GM23338 (cell line): ENCODE measurements at regions not wholly inside any gene's neighbourhood (a gene's known extent, or its start where the extent isn't known, plus 50 kb on each side); places are given as distances from the start of the nearest gene placed in this dataset.

Experiments
- ATAC-seq: fragments of 200-7000 bp; cut with Tn5 transposase; 3 replicates; pipeline ENCODE4 v1.9.1; 2020
- DNase-seq: peaks from one replicate; pipeline ENCODE4 v3.0.0-alpha.2; 2015; ENCODE audit warnings: low spot score
- H2AFZ ChIP-seq: fragments of 200-600 bp; sonication (generic); 2 replicates; pipeline ENCODE4 v1.8.0; 2016; ENCODE audit warnings: antibody characterized with exemption, mild to moderate bottlenecking, moderate library complexity
- H3F3A ChIP-seq: fragments of 200-600 bp; sonication (generic); replicated peaks from 2 replicates; pipeline ENCODE4 v1.8.0; 2017; ENCODE audit warnings: antibody characterized with exemption, mixed run types, low read depth
- H3K27ac ChIP-seq: fragments of 200-600 bp; sonication (generic); 2 replicates; pipeline ENCODE4 v1.6.1; 2016; ENCODE audit warnings: low read depth
- H3K27me3 ChIP-seq: fragments of 200-600 bp; sonication (generic); 2 replicates; pipeline ENCODE4 v1.8.0; 2016; ENCODE audit warnings: mild to moderate bottlenecking, mixed run types, moderate library complexity; ENCODE audit not compliant: insufficient read depth
- H3K36me3 ChIP-seq: fragments of 200-600 bp; sonication (generic); 2 replicates; pipeline ENCODE4 v1.8.0; 2016; ENCODE audit warnings: mild to moderate bottlenecking; ENCODE audit not compliant: insufficient read depth
- H3K4me1 ChIP-seq: fragments of 200-600 bp; sonication (generic); 2 replicates; pipeline ENCODE4 v1.8.0; 2016; ENCODE audit warnings: mild to moderate bottlenecking, moderate library complexity; ENCODE audit not compliant: insufficient read depth
- H3K4me2 ChIP-seq: fragments of 200-600 bp; sonication (generic); 2 replicates; pipeline ENCODE4 v1.7.1; 2017; ENCODE audit warnings: mixed run types
- H3K4me3 ChIP-seq: fragments of 200-600 bp; sonication (generic); 2 replicates; pipeline ENCODE4 v1.6.1; 2016; ENCODE audit warnings: mixed run types
- H3K79me2 ChIP-seq: fragments of 200-600 bp; sonication (generic); replicated peaks from 2 replicates; pipeline ENCODE4 v1.8.0; 2017; ENCODE audit warnings: mild to moderate bottlenecking; ENCODE audit not compliant: insufficient read depth
- H3K9me2 ChIP-seq: fragments of 200-600 bp; sonication (generic); 2 replicates; pipeline ENCODE4 v1.8.0; 2017; ENCODE audit not compliant: insufficient read depth
- H4K20me1 ChIP-seq: fragments of 200-600 bp; sonication (generic); replicated peaks from 2 replicates; pipeline ENCODE4 v1.8.0; 2017; ENCODE audit warnings: mild to moderate bottlenecking; ENCODE audit not compliant: insufficient read depth
- H3K27ac Mint-ChIP-seq: 2 replicates; pipeline ENCODE4 v1.8.0; 2020; ENCODE audit warnings: inconsistent platforms, mild to moderate bottlenecking, moderate library complexity, mixed read lengths
- H3K27me3 Mint-ChIP-seq: 3 replicates; pipeline ENCODE4 v1.8.0; 2022; ENCODE audit warnings: low read depth, mild to moderate bottlenecking, moderate library complexity, mixed read lengths, inconsistent platforms; ENCODE audit not compliant: insufficient read depth, poor library complexity
- H3K36me3 Mint-ChIP-seq: 3 replicates; pipeline ENCODE4 v1.8.0; 2021; ENCODE audit warnings: low read depth, mild to moderate bottlenecking, inconsistent platforms, moderate library complexity, mixed read lengths
- H3K4me1 Mint-ChIP-seq: 3 replicates; pipeline ENCODE4 v1.8.0; 2020; ENCODE audit warnings: mild to moderate bottlenecking, inconsistent platforms, mixed read lengths
- H3K4me3 Mint-ChIP-seq: 3 replicates; pipeline ENCODE4 v1.8.0; 2021; ENCODE audit warnings: moderate library complexity, mild to moderate bottlenecking, inconsistent platforms, mixed read lengths
- H3K9me3 Mint-ChIP-seq: 3 replicates; pipeline ENCODE4 v1.8.0; 2020; ENCODE audit warnings: moderate library complexity, mild to moderate bottlenecking, inconsistent platforms, mixed read lengths
- CREB1 ChIP-seq: fragments of 250-450 bp; sonication (Bioruptor Pico); IDR thresholded peaks from 2 replicates; pipeline ENCODE4 v1.5.0; 2020; ENCODE audit warnings: low read depth, mild to moderate bottlenecking, moderate library complexity
- EZH2phosphoT487 ChIP-seq: fragments of 200-600 bp; sonication (generic); IDR thresholded peaks from one replicate; pipeline ENCODE4 v1.8.1; 2018; ENCODE audit warnings: antibody characterized with exemption; ENCODE audit not compliant: unreplicated experiment
- JUNB ChIP-seq: IDR thresholded peaks from one replicate; pipeline ENCODE4 v1.6.1; 2016; ENCODE audit warnings: antibody characterized with exemption; ENCODE audit not compliant: unreplicated experiment
- NANOG ChIP-seq: IDR thresholded peaks from 2 replicates; pipeline ENCODE4 v1.6.1; 2016; ENCODE audit warnings: antibody characterized with exemption, borderline replicate concordance
- STAT1 ChIP-seq: IDR thresholded peaks from one replicate; pipeline ENCODE4 v1.6.1; 2016; ENCODE audit warnings: antibody characterized with exemption; ENCODE audit not compliant: unreplicated experiment
- ZNF114 ChIP-seq: fragments of 250-450 bp; sonication (Bioruptor Pico); IDR thresholded peaks from 2 replicates; pipeline ENCODE4 v1.5.0; 2020; ENCODE audit warnings: mild to moderate bottlenecking, moderate library complexity
- ZNF331 ChIP-seq: fragments of 250-450 bp; sonication (Bioruptor Pico); IDR thresholded peaks from 2 replicates; pipeline ENCODE4 v1.5.0; 2020; ENCODE audit warnings: low read depth, mild to moderate bottlenecking, moderate library complexity
- TF ChIP-seq, protein P1 (sequence below), 2 experiments: fragments of 200-600 bp in 1 of 2; sonication (generic) in 1 of 2; conservative IDR thresholded peaks; 2 replicates each; pipeline versions ENCODE4 v1.5.1 to v1.6.1; 2016 to 2017; ENCODE audit warnings: antibody characterized with exemption in 2 of 2, low read depth in 2 of 2, mild to moderate bottlenecking in 2 of 2, moderate library complexity in 1 of 2
- TF ChIP-seq, protein P2 (sequence below): IDR thresholded peaks from 2 replicates; pipeline ENCODE4 v1.6.1; 2016; ENCODE audit warnings: antibody characterized with exemption
- TF ChIP-seq, protein P3 (sequence below): fragments of 250-450 bp; sonication (Bioruptor Pico); IDR thresholded peaks from 2 replicates; pipeline ENCODE4 v1.5.0; 2020; ENCODE audit warnings: mild to moderate bottlenecking, moderate library complexity

GRCh38 chr4:132065940-132066495, 1083.1 kb upstream of the PCDH10 start (continued):
- TF ChIP-seq, protein P1, sequence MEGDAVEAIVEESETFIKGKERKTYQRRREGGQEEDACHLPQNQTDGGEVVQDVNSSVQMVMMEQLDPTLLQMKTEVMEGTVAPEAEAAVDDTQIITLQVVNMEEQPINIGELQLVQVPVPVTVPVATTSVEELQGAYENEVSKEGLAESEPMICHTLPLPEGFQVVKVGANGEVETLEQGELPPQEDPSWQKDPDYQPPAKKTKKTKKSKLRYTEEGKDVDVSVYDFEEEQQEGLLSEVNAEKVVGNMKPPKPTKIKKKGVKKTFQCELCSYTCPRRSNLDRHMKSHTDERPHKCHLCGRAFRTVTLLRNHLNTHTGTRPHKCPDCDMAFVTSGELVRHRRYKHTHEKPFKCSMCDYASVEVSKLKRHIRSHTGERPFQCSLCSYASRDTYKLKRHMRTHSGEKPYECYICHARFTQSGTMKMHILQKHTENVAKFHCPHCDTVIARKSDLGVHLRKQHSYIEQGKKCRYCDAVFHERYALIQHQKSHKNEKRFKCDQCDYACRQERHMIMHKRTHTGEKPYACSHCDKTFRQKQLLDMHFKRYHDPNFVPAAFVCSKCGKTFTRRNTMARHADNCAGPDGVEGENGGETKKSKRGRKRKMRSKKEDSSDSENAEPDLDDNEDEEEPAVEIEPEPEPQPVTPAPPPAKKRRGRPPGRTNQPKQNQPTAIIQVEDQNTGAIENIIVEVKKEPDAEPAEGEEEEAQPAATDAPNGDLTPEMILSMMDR (conservative IDR thresholded peaks at IDR 0.05; ENCODE audit: low read depth in 2 of 2) = no peak
- TF ChIP-seq, protein P2, sequence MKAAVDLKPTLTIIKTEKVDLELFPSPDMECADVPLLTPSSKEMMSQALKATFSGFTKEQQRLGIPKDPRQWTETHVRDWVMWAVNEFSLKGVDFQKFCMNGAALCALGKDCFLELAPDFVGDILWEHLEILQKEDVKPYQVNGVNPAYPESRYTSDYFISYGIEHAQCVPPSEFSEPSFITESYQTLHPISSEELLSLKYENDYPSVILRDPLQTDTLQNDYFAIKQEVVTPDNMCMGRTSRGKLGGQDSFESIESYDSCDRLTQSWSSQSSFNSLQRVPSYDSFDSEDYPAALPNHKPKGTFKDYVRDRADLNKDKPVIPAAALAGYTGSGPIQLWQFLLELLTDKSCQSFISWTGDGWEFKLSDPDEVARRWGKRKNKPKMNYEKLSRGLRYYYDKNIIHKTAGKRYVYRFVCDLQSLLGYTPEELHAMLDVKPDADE = no peak
- no peak for TF ChIP-seq STAT1
- TF ChIP-seq CREB1 (CRISPR knock-in tag) = no peak
- TF ChIP-seq ZNF114 (CRISPR knock-in tag) = no peak
- TF ChIP-seq EZH2phosphoT487 = no peak
- no peak for TF ChIP-seq NANOG

DNA sequence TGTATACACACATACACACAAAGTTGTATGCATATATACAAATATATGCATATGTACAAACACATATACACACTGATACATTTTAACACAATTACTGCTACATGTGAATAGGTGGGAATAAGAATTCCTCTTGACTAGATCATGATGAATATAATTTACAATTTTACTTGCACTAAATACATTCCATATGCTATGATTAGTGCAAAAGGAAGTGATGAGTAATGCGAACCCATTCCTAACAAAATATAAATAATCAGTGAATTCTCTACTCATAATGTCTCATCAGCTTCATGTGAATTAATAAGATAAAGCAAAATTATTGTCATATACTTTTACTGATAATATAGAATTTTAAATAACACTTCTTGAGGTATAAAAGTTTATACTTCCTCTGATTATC, 1077.3 kb upstream of the PCDH10 start:
- H2AFZ ChIP-seq = no peak overlapping the region
- no peaks in the 10 kb centered on the region for H3K9me3 Mint-ChIP-seq
- no peak overlapping the region for H3K4me3 Mint-ChIP-seq
- no peak for ATAC-seq
- no peaks in the 10 kb centered on the region; the same call in 2 of the 3 replicates for H3K36me3 Mint-ChIP-seq
- H3K4me1 ChIP-seq = no peaks in the 10 kb centered on the region
- H3K4me1 Mint-ChIP-seq = peaks cover 3% of the 10 kb centered on the region; the same call in 1 of the 3 replicates
- H3K79me2 ChIP-seq = no peaks in the 10 kb centered on the region
- no peaks in the 10 kb centered on the region for H3K27me3 ChIP-seq
- H3F3A ChIP-seq = no peaks in the 10 kb centered on the region
- H4K20me1 ChIP-seq = no peaks in the 10 kb centered on the region
- no peak for DNase-seq
- H3K4me3 ChIP-seq = no peak overlapping the region
- no peaks in the 10 kb centered on the region; the same call in 1 of the 2 replicates for H3K9me2 ChIP-seq
- no peak overlapping the region for H3K27ac Mint-ChIP-seq
- H3K36me3 ChIP-seq = no peaks in the 10 kb centered on the region
- H3K4me2 ChIP-seq = no peak overlapping the region
- H3K27ac ChIP-seq = no peak overlapping the region
- no peaks in the 10 kb centered on the region for H3K27me3 Mint-ChIP-seq
- TF ChIP-seq EZH2phosphoT487 (no peak), STAT1 (no peak), JUNB (no peak), CREB1 (CRISPR knock-in tag) (no peak), ZNF331 (CRISPR knock-in tag) (no peak), NANOG (no peak)
- TF ChIP-seq, protein P3, sequence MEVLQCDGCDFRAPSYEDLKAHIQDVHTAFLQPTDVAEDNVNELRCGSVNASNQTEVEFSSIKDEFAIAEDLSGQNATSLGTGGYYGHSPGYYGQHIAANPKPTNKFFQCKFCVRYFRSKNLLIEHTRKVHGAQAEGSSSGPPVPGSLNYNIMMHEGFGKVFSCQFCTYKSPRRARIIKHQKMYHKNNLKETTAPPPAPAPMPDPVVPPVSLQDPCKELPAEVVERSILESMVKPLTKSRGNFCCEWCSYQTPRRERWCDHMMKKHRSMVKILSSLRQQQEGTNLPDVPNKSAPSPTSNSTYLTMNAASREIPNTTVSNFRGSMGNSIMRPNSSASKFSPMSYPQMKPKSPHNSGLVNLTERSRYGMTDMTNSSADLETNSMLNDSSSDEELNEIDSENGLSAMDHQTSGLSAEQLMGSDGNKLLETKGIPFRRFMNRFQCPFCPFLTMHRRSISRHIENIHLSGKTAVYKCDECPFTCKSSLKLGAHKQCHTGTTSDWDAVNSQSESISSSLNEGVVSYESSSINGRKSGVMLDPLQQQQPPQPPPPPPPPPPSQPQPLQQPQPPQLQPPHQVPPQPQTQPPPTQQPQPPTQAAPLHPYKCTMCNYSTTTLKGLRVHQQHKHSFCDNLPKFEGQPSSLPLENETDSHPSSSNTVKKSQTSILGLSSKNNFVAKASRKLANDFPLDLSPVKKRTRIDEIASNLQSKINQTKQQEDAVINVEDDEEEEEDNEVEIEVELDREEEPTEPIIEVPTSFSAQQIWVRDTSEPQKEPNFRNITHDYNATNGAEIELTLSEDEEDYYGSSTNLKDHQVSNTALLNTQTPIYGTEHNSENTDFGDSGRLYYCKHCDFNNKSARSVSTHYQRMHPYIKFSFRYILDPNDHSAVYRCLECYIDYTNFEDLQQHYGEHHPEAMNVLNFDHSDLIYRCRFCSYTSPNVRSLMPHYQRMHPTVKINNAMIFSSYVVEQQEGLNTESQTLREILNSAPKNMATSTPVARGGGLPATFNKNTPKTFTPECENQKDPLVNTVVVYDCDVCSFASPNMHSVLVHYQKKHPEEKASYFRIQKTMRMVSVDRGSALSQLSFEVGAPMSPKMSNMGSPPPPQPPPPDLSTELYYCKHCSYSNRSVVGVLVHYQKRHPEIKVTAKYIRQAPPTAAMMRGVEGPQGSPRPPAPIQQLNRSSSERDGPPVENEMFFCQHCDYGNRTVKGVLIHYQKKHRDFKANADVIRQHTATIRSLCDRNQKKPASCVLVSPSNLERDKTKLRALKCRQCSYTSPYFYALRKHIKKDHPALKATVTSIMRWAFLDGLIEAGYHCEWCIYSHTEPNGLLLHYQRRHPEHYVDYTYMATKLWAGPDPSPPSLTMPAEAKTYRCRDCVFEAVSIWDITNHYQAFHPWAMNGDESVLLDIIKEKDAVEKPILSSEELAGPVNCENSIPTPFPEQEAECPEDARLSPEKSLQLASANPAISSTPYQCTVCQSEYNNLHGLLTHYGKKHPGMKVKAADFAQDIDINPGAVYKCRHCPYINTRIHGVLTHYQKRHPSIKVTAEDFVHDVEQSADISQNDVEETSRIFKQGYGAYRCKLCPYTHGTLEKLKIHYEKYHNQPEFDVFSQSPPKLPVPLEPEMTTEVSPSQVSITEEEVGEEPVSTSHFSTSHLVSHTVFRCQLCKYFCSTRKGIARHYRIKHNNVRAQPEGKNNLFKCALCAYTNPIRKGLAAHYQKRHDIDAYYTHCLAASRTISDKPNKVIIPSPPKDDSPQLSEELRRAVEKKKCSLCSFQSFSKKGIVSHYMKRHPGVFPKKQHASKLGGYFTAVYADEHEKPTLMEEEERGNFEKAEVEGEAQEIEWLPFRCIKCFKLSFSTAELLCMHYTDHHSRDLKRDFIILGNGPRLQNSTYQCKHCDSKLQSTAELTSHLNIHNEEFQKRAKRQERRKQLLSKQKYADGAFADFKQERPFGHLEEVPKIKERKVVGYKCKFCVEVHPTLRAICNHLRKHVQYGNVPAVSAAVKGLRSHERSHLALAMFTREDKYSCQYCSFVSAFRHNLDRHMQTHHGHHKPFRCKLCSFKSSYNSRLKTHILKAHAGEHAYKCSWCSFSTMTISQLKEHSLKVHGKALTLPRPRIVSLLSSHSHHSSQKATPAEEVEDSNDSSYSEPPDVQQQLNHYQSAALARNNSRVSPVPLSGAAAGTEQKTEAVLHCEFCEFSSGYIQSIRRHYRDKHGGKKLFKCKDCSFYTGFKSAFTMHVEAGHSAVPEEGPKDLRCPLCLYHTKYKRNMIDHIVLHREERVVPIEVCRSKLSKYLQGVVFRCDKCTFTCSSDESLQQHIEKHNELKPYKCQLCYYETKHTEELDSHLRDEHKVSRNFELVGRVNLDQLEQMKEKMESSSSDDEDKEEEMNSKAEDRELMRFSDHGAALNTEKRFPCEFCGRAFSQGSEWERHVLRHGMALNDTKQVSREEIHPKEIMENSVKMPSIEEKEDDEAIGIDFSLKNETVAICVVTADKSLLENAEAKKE = no peak
- TF ChIP-seq, protein P1 (conservative IDR thresholded peaks at IDR 0.05; ENCODE audit: low read depth in 2 of 2) = no peak
